SJCRH30 (cell line): ENCODE measurements at regions not wholly inside any gene's neighbourhood (a gene's known extent, or its start where the extent isn't known, plus 50 kb on each side); places are given as distances from the start of the nearest gene placed in this dataset.

Experiments used
- DNase-seq, 2 experiments: peaks; one replicate each; pipeline ENCODE4 v3.0.0-alpha.2; 2015 to 2020
- H3K27ac ChIP-seq: fragments of 250-450 bp; sonication (Bioruptor Pico); 2 replicates; pipeline ENCODE4 v1.5.1; 2020; ENCODE audit warnings: mild to moderate bottlenecking, moderate library complexity
- H3K27me3 ChIP-seq: fragments of 250-450 bp; sonication (Bioruptor Pico); 2 replicates; pipeline ENCODE4 v1.5.1; 2020; ENCODE audit warnings: mild to moderate bottlenecking, moderate library complexity
- H3K36me3 ChIP-seq: fragments of 250-450 bp; sonication (Bioruptor Pico); 2 replicates; pipeline ENCODE4 v1.5.1; 2020; ENCODE audit warnings: mild to moderate bottlenecking, moderate library complexity
- H3K4me1 ChIP-seq: fragments of 250-450 bp; sonication (Bioruptor Pico); 2 replicates; pipeline ENCODE4 v1.5.1; 2020; ENCODE audit warnings: mild to moderate bottlenecking, moderate library complexity
- H3K4me3 ChIP-seq: fragments of 250-450 bp; sonication (Bioruptor Pico); 2 replicates; pipeline ENCODE4 v1.5.1; 2020; ENCODE audit warnings: mild to moderate bottlenecking, moderate library complexity
- H3K9me3 ChIP-seq: fragments of 250-450 bp; sonication (Bioruptor Pico); replicated peaks from 2 replicates; pipeline ENCODE4 v1.5.1; 2020; ENCODE audit warnings: mild to moderate bottlenecking, moderate library complexity

GRCh38 chr7:26592011-26592410, 272.4 kb downstream of the SKAP2 start:
- Histone ChIP-seq H3K27ac (no peak overlapping the region), H3K27me3 (peaks cover 28% of the 10 kb centered on the region), H3K9me3 (no peaks in the 10 kb centered on the region), H3K4me1 (no peaks in the 10 kb centered on the region), H3K36me3 (no peaks in the 10 kb centered on the region), H3K4me3 (no peak overlapping the region)
- no peak for DNase-seq

- Histone ChIP-seq H3K27ac (no peak overlapping the region), H3K36me3 (no peaks in the 10 kb centered on the region), H3K4me3 (no peak overlapping the region), H3K27me3 (peaks cover 28% of the 10 kb centered on the region), H3K9me3 (no peaks in the 10 kb centered on the region), H3K4me1 (no peaks in the 10 kb centered on the region)
- no peak for DNase-seq
These were observed 271.0 kb downstream of the SKAP2 start for GRCh38 chr7:26593393-26593792.

DNA sequence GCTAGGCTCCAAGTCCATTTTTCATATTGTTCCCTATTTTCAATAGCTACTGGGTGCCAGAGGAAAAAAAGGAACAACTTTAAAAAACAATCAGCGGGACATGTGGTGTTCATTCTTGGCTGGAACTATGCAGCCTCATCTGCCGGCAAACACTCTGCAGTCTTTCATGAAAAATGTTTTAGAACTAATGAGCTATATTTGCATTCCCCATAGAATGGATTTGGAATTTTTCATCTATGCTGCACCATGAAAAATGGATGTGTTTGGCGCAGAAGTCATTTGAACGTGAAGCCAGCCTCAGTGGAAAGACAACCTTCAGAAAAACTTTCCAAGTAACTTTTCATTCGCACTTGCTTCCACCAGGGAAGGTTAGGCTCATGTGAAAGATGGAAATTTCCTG, 270.5 kb downstream of the SKAP2 start:
- no peaks in the 10 kb centered on the region for H3K4me1 ChIP-seq
- no peaks in the 10 kb centered on the region for H3K9me3 ChIP-seq
- no peaks in the 10 kb centered on the region for H3K36me3 ChIP-seq
- H3K27me3 ChIP-seq = peaks cover 28% of the 10 kb centered on the region
- DNase-seq = no peak
- no peak overlapping the region for H3K4me3 ChIP-seq
- no peak overlapping the region for H3K27ac ChIP-seq

DNA sequence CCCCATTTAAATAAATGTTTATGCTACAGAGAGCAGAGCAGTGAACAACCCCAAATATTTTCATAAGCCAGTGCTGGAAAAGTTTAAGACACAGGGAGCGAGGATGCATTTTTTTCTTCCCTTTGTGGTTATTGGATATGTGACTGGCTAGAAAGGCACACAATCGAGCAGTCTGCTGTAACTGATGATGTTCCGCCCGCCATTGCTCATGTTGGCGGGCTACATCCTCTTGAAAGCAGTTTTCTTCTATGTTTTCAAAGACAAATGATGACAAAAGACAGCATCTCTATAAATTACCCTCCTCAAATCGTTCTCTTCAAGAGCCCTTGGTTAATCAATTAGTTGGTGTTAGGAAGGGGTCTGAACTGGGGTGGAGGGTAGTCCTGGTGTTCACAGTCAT, 269.8 kb downstream of the SKAP2 start:
- Histone ChIP-seq H3K27me3 (peaks cover 28% of the 10 kb centered on the region), H3K4me1 (no peaks in the 10 kb centered on the region), H3K36me3 (no peaks in the 10 kb centered on the region), H3K9me3 (no peaks in the 10 kb centered on the region), H3K4me3 (no peak overlapping the region), H3K27ac (no peak overlapping the region)
- DNase-seq = no peak

DNA sequence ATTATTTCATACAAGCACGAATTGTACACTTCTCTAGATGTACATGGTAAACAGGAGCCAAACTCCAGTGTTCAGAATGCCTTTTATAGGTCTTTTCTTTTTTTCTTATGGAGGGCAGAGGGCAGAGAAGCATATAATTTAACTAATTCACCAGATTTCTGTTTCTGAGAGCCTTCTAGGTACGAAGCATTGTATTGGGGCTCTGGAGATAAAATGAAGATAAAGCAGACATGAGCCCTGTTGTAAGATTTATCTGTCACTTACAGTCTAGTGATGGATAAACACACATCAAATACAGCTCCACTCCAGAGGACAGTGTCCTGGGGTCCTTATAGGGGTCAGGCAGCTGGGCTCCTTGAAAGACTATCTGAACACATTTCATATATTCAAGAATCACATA, 265.5 kb downstream of the SKAP2 start:
- H3K36me3 ChIP-seq = no peaks in the 10 kb centered on the region
- DNase-seq = no peak
- H3K4me3 ChIP-seq = no peak overlapping the region
- peaks cover 22% of the 10 kb centered on the region for H3K27me3 ChIP-seq
- H3K4me1 ChIP-seq = no peaks in the 10 kb centered on the region
- no peak overlapping the region for H3K27ac ChIP-seq
- no peaks in the 10 kb centered on the region for H3K9me3 ChIP-seq

DNA sequence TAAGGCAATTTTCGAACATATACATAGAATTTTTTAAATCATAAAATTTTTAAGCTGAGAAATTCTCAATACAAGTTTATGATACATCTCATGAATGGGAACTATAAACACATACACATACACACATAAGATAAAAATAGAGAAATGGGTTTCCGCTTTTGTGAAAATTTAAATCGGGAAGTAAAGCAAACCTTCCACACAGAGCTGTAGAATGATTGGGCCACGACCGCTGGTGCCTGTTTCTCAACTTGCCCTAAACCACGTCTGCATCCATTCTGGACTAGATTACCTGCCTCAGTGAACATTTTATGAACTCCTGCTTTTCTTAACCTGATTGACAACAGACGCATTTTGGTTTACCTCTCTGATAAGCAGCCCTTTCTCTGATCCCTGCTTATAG, 264.4 kb downstream of the SKAP2 start:
- DNase-seq = no peak
- Histone ChIP-seq H3K4me3 (no peak overlapping the region), H3K27ac (no peak overlapping the region), H3K27me3 (peaks cover 19% of the 10 kb centered on the region), H3K9me3 (no peaks in the 10 kb centered on the region), H3K4me1 (no peaks in the 10 kb centered on the region), H3K36me3 (no peaks in the 10 kb centered on the region)

- H3K36me3 ChIP-seq = no peaks in the 10 kb centered on the region
- peaks cover 18% of the 10 kb centered on the region for H3K27me3 ChIP-seq
- DNase-seq = no peak
- H3K4me1 ChIP-seq = no peaks in the 10 kb centered on the region
- no peaks in the 10 kb centered on the region for H3K9me3 ChIP-seq
- no peak overlapping the region for H3K4me3 ChIP-seq
- no peak overlapping the region for H3K27ac ChIP-seq
These were observed 264.0 kb downstream of the SKAP2 start for GRCh38 chr7:26600411-26600810.

GRCh38 chr7:26603631-26604030, 260.8 kb downstream of the SKAP2 start:
- H3K27me3 ChIP-seq = peaks cover 14% of the 10 kb centered on the region; the same call in 1 of the 2 replicates
- peak in 1 of 2 experiments; percentile 16 for DNase-seq
- H3K9me3 ChIP-seq = no peaks in the 10 kb centered on the region
- H3K36me3 ChIP-seq = no peaks in the 10 kb centered on the region
- no peaks in the 10 kb centered on the region for H3K4me1 ChIP-seq
- H3K4me3 ChIP-seq = no peak overlapping the region
- H3K27ac ChIP-seq = no peak overlapping the region

DNA sequence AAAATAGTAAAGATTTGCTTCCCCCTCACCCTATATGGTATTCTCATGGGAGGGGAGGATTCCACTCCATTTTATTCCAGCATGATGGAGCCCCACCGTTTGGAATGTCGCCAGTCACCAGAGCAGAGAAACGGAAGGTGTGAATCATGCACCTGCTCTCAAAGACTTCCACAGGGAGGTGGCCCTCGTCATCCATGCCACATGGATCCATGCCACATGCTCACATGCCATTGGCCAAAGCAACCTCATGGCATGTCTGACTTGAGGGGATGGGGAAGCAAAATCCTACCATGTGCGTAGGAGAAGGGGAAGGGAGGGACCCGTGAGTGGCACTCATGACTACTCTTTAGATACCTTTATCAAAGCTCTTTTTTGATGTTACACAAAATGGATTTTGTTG, 256.0 kb downstream of the SKAP2 start:
- no peaks in the 10 kb centered on the region for H3K36me3 ChIP-seq
- no peak overlapping the region for H3K27ac ChIP-seq
- no peak for DNase-seq
- H3K27me3 ChIP-seq = peaks cover 14% of the 10 kb centered on the region; the same call in 1 of the 2 replicates
- no peak overlapping the region for H3K4me3 ChIP-seq
- H3K4me1 ChIP-seq = no peaks in the 10 kb centered on the region
- H3K9me3 ChIP-seq = no peaks in the 10 kb centered on the region

DNA sequence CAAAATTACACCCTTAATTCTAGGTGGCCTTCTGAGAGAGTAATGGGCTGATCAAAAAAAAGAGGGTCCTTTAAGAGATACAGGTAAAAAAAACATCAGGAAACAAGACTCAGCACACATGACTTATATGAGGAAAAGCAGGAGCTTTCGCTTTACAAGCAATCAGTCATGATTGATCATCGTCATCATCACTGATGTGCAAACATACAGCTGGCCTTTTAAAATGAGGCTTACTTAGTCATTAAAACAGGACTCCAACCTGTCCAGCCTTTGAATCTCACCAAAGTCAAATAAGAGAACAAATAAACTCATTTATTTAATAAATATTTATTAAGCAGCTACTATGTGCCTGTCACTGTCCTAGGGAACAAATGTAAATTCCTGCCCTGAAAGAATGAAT, 255.3 kb downstream of the SKAP2 start:
- H3K36me3 ChIP-seq = no peaks in the 10 kb centered on the region
- H3K9me3 ChIP-seq = no peaks in the 10 kb centered on the region
- H3K4me1 ChIP-seq = no peaks in the 10 kb centered on the region
- H3K27me3 ChIP-seq = peaks cover 14% of the 10 kb centered on the region; the same call in 1 of the 2 replicates
- DNase-seq = no peak
- H3K4me3 ChIP-seq = no peak overlapping the region
- no peak overlapping the region for H3K27ac ChIP-seq

GRCh38 chr7:26609532-26609931, 254.9 kb downstream of the SKAP2 start:
- no peak for DNase-seq
- peaks cover 14% of the 10 kb centered on the region; the same call in 1 of the 2 replicates for H3K27me3 ChIP-seq
- no peaks in the 10 kb centered on the region for H3K4me1 ChIP-seq
- H3K27ac ChIP-seq = no peak overlapping the region
- no peaks in the 10 kb centered on the region for H3K36me3 ChIP-seq
- no peaks in the 10 kb centered on the region for H3K9me3 ChIP-seq
- H3K4me3 ChIP-seq = no peak overlapping the region

DNA sequence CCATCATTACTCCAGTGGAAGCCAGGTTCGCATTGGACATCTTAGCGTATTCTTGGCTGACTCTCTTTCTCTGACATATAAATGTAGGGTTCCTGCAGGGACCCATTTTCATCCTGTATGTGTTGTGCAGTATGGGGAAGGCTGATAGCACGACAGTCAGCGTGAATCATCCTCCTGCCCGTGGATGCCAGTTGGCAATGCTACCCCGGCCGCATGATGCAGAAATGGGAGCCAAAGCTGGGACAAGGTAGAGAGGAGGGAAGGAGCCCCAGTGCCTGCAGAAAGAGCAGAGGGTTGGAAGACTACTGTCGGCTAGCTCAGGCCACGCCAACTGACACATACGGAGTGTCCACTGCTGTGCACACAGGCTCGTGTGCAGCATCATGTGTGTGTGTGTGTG, 251.6 kb downstream of the SKAP2 start:
- H3K27me3 ChIP-seq = peaks cover 7% of the 10 kb centered on the region; the same call in 1 of the 2 replicates
- H3K4me3 ChIP-seq = no peak overlapping the region
- no peak for DNase-seq
- H3K9me3 ChIP-seq = no peaks in the 10 kb centered on the region
- H3K36me3 ChIP-seq = no peaks in the 10 kb centered on the region
- no peaks in the 10 kb centered on the region for H3K4me1 ChIP-seq
- H3K27ac ChIP-seq = no peak overlapping the region

GRCh38 chr7:26614503-26614902, 249.9 kb downstream of the SKAP2 start:
- no peak for DNase-seq
- H3K27me3 ChIP-seq = peaks cover 11% of the 10 kb centered on the region
- H3K4me3 ChIP-seq = no peak overlapping the region
- H3K27ac ChIP-seq = no peak overlapping the region
- no peaks in the 10 kb centered on the region for H3K9me3 ChIP-seq
- no peaks in the 10 kb centered on the region for H3K36me3 ChIP-seq
- H3K4me1 ChIP-seq = no peaks in the 10 kb centered on the region

DNA sequence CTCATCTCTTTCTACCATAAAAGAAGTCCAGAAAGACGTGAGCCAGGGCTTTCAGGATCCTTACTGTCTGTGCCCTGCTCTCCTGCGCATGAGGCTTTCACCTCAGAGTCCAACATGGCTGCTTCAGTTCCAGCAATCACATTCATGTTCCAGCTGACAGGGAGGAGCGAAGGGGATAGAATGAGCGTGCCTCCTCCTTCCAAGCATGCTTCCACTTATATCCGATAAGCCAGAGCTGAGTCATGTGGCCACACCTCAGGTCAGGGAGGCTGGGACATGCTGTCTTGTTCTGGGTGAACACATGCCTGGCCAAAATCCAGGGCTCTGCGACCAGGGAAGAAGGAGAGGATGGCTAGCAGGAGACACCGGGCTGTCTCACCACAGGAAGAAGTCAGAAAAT, 248.2 kb downstream of the SKAP2 start:
- Histone ChIP-seq H3K27ac (no peak overlapping the region), H3K36me3 (no peaks in the 10 kb centered on the region), H3K9me3 (no peaks in the 10 kb centered on the region), H3K4me1 (no peaks in the 10 kb centered on the region), H3K4me3 (no peak overlapping the region), H3K27me3 (peaks cover 7% of the 10 kb centered on the region)
- no peak for DNase-seq

GRCh38 chr7:26617066-26617465, 247.3 kb downstream of the SKAP2 start:
- no peaks in the 10 kb centered on the region for H3K36me3 ChIP-seq
- H3K4me3 ChIP-seq = no peak overlapping the region
- no peak for DNase-seq
- no peaks in the 10 kb centered on the region for H3K9me3 ChIP-seq
- no peaks in the 10 kb centered on the region for H3K4me1 ChIP-seq
- H3K27me3 ChIP-seq = peaks cover 7% of the 10 kb centered on the region
- no peak overlapping the region for H3K27ac ChIP-seq
